T47D (cell line): ENCODE measurements at regions not wholly inside any gene's neighbourhood (a gene's known extent, or its start where the extent isn't known, plus 50 kb on each side); places are given as distances from the start of the nearest gene placed in this dataset.
"Not testable (repeated sequence)": the region's sequence is repeated elsewhere in the genome, so short reads cannot be mapped to it uniquely, and the experiment has no call there.

Experiments
- DNase-seq, 2 experiments: peaks; one replicate each; pipeline versions ENCODE4 v3.0.0 to v3.0.0-alpha.2; 2011 to 2012; ENCODE audit warnings: low read depth in 1 of 2, low spot score in 1 of 2
- JUND ChIP-seq: IDR thresholded peaks from 2 replicates; pipeline ENCODE4 v1.6.1; 2012; ENCODE audit warnings: low read depth
- in situ Hi-C: cut with HindIII; loops from 2 replicates; pipeline ENCODE4 v1.10.0; 2016; ENCODE audit warnings: low sequenced_read_pairs, low pct_unique_long_range_greater_than_20kb

DNA sequence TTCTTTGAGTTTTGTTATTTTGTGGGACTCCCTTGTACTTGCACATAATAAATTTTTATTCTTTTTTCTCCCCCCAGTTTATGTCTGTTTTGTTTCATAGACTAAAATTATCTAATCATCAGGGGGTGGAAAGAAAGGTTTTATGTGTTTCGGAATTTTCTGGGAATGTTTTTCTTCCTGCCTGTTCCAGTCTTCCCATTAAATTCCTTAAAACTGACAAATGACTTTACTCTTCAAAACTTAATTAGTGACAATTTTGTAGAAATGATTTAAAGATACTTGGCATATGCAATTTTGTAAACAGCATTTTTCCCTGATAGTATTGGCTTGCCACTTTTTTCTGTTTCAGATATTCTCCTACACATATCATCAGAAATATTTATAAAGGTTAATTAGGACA, 1813.4 kb downstream of the PCDH9 start:
- DNase-seq, result no peak
- in situ Hi-C loops, result no loop called here
- TF ChIP-seq JUND, result no peak

DNA sequence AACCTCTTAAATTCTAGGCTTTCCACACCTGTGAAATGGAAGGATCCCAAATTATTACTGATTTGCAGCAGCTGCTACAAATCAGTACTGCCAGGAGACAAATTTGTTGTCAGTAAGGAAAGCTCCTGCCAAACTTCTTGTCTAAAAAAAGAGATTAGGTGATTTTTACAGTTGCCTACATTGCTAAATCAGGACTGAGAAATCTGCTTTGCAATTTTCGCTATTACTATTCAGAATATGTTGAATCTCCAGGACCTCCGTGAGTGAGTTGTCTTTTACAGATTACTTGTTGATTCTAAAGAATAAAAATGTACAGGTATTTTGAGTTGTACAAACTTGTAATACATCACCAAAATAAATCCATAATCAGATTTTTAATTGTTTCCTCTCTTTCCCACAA, 1815.9 kb downstream of the PCDH9 start:
- TF ChIP-seq JUND, result no peak
- DNase-seq, result no peak
- in situ Hi-C loops, result no loop called here

DNA sequence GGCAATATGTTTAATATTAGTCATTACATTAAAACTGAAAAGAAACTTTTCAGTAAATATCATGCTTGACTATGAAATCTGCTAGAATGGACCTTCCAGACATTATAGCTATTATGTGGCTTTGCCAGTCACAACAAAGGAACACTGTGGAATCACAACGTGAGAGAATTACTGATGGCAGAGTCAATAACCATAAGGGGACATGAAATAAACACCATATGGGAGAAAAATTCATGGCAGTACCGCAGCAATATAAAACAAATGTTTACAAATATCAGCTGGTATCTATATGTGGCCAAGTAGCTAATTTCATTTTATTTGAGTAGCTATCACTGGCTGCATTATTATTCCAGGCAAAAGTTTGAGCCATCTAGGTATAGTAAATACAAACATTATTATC, 1818.6 kb downstream of the PCDH9 start:
- TF ChIP-seq JUND, result no peak
- DNase-seq, result no peak
- in situ Hi-C loops, result no loop called here

DNA sequence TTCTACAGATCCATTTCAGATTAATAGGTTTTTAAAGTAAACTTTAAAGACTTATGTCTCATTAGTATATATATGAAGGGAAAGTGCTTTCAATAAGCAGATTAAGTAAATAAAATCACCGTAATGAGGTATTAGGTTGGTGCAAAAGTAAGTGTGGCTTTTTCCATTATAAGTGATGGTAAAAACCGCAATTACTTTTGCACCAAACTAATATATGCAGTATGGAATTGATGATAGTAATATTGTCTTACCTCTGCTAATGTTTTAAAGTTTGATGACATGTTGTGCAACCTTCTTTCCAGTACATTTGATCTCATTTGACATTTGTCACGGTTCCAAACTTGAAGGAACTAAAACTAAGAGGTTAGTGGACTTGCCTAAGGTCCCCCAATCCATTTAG, 1819.3 kb downstream of the PCDH9 start:
- in situ Hi-C loops, result no loop called here
- DNase-seq, result no peak
- no peak for TF ChIP-seq JUND

DNA sequence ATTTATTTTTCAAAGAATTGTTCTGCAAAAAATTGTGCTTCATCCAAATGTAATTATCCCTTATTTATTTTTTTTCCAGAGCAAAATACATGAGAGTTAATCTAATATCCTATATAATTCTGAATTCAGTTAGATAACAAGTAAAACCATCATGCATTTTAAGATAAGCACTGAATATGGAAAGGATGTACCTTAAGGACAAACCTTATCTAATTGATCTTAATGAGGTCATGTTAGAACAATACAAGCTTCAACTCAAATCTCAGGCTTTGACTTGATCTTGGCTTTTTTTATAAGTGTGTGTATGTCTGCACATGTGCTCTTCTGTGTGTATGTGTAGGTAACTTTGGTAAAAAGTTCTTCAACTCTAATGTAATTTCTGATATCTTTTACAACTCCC, 1828.8 kb downstream of the PCDH9 start:
- no peak for DNase-seq
- no peak for TF ChIP-seq JUND
- in situ Hi-C loops, result no loop called here

DNA sequence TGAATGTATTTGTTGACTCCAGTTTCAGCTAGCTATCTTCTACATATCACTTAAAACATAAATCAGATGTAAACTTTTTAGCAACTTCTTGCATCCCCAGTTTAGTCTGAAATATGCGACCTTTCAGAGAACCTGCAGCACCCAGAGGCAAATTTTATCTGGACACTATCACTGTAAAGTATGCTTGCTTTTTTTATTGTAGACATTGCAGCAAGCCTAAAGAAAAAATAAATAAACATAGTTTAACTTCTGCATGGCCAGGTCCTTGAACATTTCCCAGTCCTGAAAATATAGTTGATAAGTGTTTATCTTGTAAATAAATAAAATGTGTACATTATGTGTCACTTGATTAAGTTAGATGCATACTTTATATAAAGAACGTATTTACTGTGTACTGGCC, 1829.4 kb downstream of the PCDH9 start:
- DNase-seq, result peak in 1 of 2 experiments; percentile 10
- peak; percentile 42; the same call in 1 of the 2 replicates for TF ChIP-seq JUND
- in situ Hi-C loops, result no loop called here

DNA sequence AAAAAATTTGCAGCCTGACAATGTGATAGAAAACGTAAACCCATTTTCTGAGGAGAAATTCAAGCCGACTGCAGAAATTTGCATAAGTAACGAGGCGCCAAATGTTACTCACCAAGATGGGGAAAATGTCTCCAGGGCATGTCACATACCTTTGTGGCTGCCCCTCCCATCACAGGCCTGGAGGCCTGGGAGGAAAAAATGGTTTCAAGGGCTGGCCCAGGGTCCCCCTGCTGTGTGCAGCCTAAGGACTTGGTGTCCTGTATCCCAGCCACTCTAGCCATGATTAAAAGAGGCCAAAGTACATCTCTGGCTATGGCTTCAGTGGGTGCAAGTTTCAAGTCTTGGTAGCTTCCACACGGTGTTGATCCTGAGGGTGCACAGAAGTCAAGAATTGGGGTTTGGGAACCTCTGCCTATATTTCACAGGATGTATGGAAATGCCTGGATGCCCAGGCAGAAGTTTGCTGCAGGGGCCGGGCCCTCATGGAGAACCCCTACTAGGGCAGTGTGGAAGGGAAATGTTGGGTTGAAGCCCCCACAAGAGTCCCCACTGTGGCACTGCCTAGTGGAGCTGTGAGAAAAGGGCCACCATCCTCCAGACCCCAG, 1842.3 kb downstream of the PCDH9 start:
- no peak for DNase-seq
- TF ChIP-seq JUND, result no peak
- in situ Hi-C loops, result no loop called here

DNA sequence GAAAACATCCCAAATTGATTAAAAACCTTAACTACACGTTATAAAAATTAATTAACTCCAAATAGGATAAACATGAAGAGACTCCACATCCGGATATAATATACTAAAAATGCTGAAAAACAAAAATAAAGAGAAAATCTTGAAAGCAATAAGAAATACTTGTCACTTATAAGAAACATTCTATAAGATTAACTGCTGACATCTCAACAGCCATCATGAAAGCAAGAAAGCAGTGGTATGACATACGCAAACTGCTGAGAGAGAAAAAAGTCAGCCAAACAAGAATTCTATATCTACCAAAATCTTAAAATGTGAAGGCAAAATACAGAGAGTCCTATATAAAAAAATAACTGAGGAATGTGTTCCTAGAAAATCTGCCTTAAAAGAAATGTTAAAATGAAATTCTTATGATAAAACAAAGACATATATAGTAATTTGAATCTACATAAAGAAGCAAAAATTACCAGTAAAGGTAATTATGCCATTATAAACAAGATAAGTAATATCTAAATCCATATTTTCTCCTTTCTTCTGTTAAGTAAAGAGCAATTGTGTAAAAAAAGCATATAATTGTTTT, 1851.1 kb downstream of the PCDH9 start:
- peak in 1 of 2 experiments; percentile 47 for DNase-seq

DNA sequence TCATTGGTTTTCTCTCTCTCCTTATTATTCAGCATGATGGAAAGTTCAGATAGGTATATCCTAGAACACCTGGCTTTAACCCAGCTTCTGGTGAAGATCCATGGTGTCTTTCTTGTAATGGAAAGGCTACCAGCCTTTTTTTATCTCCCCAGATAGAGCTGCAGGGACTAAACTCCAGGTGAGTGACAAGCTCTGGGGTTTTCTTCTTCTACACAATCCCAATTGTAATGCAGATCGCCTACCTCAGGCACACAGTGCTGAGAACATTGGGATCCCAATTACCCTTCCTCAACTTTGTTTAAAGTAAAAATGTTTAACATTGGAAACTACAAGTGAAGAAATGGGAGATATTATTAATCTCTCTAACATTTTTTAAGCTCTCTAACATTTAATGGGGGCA, 1851.7 kb downstream of the PCDH9 start:
- in situ Hi-C loops, result no loop called here
- DNase-seq, result no peak
- no peak for TF ChIP-seq JUND

More for the DNA sequence above, 1851.1 kb downstream of the PCDH9 start:
- in situ Hi-C loops, result no loop called here
- no peak for TF ChIP-seq JUND

DNA sequence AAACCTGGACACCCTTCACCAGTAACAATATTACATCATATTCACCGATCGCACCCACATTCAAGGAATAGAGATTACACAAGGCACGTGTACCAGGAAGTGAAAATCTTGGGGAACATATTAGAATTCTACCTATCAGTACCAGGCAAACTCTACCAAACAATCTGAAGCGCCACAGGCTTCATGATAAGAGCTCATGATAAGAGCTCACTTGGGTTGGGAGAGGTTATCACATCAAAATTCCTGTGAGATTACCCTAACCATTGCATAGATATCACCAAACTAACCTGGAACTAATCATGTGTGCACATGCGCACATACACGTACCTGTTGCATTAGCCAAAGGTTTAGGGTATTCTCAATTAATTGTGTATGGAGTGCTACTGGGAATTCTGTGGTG, 1861.3 kb downstream of the PCDH9 start:
- TF ChIP-seq JUND, result no peak
- no peak for DNase-seq
- in situ Hi-C loops, result no loop called here

DNA sequence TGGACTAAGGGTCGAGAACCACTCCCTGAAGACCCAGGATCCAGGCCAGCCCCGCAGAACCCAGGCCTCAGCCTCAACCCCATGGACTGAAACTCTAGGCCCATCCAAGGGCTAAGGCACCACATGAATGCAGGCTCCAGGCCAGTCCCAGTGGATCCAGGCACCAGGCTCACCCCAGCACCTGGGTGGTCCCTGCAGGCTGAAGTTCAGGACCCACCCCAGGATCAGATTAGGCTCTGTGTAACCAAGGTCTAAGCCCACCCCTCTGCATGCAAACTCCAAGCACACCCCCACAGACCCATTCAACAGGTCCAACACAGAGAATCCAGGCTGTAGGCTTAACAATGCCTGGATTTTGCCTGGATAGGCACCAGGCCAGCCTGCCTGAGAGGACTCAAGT, 1876.2 kb downstream of the PCDH9 start:
- in situ Hi-C loops, result no loop called here
- TF ChIP-seq JUND, result no peak
- no peak for DNase-seq

DNA sequence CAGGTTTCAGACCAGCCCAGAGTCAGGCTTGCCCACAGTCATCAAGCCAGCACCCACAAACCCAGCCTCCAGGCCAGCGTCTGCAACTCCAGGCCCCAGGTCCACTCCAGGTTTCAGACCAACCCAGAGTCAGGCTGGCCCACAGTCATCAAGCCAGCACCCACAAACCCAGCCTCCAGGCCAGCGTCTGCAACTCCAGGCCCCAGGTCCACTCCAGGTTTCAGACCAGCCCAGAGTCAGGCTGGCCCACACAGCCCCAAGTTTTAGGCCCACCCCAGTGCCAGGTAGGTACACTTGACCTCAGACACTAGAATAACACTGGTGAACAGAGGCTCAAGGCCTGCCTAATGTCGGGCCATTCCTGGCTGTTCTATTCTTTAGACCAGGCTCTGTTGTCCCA, 1877.0 kb downstream of the PCDH9 start:
- in situ Hi-C loops, DNase-seq: not testable (repeated sequence)

DNA sequence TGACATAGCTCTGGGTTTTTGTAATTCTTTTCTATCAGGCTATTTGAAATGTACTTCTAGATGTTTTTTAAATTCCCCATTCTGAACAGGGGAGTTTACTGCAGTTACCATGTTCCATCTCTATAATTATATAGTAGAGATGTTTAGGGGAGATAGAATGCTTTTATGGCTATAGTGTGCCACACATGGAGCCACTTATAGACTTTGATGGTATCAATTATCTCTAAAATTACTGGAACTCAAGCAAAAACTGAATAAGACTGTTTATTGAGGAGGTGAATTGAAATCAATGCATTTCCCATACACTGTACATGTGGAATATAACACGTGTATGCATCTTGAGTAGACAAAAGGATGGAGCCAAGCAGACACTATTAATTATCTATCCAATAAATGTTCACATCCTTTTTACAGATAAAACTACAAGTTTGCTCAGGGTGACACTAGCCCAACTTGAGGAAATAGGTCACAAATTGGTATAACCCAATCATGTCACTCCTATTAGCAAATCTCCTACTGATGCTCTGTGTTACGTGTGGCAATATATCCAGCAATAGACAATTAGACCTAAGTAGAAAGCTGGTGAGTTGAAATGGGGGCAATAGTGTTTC, 1882.6 kb downstream of the PCDH9 start:
- no peak for DNase-seq
- in situ Hi-C loops, result no loop called here
- no peak for TF ChIP-seq JUND

DNA sequence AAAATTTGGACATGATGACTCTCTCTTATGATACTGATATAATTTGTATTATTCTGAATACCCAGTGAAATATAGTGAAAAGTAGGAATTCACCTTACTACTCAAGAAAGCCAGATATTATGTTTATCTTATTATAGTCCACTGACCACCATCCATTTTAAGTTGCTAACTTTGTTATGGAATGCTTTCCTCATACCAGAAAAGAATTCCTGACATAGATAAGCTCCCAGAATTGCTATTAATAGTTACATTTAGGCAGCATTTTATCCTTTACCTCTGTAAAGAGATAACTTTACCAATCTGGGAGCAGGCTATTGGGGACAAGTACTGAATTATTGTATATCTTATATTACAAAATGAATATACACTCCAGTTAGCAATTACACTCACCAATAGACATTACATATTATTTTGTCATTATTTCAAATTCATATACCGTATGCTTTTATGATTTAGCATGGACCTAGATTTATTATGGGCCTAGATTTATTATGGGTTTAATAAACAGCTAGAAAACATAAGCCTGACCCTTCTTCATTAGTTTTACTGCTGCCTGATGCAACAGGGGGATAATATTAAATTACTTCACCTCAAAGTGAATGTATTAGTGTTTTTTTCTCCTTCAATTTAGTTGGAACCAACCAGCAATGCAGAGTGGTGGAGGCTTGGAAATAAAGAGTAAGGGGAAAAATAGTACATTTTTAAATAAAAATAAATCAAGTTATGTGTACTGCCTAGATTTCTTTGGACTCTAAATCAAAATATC, 1886.1 kb downstream of the PCDH9 start:
- DNase-seq, result no peak
- in situ Hi-C loops, result no loop called here
- TF ChIP-seq JUND, result no peak
